HG02981 (cell line): ENCODE measurements at regions not wholly inside any gene's neighbourhood (a gene's known extent, or its start where the extent isn't known, plus 50 kb on each side); places are given as distances from the start of the nearest gene placed in this dataset.

Experiments
- ATAC-seq: cut with Tn5 transposase; IDR thresholded peaks from one replicate; pipeline ENCODE4 v1.9.1; 2021; ENCODE audit warnings: mild to moderate bottlenecking, moderate library complexity; ENCODE audit not compliant: unreplicated experiment

DNA sequence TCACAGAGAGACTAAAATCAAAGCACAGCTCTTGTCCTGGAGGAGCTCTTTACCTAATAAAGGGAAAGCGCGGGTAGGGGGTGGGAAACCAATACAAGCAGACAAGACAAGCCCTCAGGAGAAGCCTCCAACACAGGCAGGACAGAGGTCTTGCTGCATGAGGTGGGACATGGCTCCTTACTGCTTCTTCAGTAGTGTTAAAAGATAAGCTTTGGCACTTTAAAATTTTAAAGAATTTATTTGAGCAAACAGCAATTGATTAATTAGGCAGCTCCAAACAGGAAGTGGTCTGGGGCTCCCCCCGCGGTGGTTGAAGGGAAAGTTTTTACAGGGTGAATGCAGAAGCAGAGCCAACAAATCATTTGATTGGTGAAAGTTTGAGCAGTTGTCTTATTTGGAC is 50.3 kb upstream of the MACC1 start:
- ATAC-seq = no peak

DNA sequence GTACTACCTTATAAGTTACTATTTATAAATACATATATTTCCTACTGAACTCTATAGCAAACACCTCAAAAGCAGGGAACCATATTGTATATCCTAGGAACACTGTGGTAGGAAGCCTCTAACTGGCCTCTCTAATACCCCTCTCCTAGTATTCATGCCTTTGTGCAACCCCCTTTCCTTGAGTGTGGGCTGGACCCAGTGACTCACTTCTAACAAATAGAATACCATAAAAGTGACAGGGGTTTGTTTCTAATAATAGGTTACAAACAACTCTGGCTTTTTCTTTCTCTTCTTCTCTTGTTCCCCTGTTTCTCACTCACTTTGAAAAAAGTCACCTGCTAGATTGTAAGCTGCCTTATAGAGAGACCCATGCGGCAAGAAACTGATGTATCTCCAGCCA is 51.6 kb upstream of the MACC1 start:
- ATAC-seq = no peak

DNA sequence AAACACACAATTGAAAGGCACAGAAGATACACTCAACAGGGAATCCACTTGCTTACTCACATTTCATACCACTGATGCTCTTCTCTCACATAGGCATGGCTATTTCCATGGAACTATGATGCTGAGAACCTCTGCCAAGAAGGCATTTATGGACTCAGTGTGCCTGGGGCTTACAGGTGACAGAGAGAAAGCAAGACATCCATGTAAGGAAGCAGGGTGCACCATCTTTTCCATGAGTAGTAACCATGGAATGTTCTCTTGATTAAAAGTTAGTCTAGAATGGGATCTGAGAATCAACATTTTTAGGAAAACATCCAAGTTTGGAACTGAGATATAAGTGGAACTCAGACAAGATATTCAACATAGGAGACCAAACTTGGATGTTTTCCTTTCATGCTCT is 52.5 kb upstream of the MACC1 start:
- ATAC-seq = no peak

DNA sequence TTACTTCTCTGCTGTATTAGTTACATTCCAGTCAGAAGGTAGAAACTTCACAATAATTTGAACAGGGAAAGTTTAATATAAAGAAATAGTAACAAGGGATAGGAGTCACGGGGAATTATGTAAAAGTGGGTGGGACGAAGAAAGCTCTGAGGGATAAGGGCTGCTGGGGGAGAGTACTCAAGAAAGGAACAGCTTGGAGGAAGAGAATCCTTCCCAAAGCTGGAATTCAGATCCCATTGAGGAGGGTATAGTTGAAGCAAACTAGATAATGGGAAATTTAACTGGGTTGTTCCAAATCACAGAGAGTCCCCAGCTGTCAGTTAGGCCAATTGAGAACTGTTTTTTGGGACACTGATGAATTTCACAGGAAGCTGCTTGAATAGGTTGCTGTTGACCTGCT is 53.2 kb upstream of the MACC1 start:
- no peak for ATAC-seq

DNA sequence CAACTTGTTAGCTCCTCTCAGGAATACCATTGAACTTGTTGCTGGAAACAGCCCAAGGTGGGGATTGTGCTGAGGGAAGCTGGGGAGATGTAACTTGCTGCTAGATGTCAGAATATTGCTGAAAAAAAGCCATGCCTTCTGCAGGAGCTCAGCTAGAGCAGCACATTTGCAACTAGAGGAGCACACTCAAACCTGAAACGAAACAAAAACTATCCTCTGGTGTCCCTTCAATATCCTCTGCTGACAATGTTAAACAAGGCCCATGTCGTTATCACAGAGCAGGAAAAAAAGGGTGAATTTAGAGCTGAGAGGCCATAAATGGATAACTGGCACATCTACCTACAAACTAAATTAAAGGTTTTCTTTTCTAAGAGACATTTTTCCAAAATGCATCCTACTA is 53.7 kb upstream of the MACC1 start:
- peak; percentile 81 for ATAC-seq

DNA sequence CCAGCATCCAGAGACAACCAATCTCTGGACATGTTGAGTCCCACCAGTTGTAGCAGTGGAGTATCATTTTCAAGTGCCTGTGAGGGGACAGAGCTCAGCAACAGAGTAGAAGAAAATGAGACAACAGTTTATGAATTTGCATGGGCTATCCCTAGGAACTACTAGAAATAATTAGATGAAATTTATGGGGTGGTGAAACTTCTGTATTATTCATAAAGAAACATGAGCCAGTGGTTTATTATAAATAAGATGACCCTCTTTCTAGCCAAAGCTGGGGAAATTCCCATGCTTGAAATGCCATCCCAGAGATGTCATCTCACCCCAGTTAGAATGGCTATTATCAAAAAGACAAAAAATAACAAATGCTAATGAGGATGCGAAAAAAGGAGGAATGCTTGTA is 55.1 kb upstream of the ITGB8 start:
- ATAC-seq = no peak

DNA sequence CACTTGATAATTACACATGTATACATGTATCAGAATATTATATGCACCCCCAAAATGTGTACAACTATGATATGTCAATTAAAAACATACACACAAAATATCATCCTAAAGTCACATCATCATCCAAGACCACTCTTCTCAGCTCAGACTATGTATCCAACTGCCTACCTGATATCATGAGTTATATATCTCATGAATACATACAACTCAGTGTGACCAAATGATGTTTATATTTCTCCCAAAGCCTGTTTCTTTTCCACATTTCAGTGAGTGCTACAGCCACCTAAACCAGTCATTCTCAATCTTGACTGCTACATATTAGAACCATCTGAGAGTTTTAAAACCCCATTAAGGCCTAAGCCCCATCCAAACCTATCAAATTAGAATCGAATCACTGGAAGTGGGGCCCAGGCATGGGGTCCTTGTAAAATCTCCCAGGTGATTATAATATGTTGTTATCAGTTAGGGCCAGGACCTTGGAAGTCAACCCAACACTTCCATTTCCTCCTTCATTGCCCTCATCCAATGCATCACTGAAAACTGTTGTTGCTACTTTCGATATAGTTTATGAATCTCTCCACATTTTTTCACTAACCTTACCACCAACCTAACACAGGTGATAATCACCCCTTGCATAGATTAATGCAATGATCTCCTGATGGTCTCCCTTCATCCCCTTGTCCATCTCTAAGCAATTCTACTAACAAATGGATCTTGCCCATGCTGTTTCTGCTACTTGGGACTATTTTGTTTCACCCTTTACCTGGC is 53.8 kb upstream of the ITGB8 start:
- no peak for ATAC-seq

DNA sequence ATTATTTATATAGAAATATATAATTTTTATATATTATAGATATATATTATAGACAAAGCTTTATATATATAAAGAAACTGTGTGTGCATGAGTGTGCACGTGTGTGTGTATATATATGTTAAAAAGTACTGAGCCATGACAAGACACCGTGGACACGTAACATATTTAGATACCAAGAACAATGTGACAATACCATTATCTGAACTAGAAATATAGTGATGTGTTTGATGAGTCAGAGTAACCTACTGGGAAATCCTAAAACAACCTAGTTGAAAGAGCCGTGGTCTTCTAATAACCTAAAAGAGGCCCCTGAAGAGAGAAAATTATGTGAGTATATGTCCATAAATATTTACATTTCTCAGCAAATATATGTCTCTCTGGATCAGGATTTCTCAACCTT is 50.7 kb upstream of the ITGB8 start:
- ATAC-seq = no peak

DNA sequence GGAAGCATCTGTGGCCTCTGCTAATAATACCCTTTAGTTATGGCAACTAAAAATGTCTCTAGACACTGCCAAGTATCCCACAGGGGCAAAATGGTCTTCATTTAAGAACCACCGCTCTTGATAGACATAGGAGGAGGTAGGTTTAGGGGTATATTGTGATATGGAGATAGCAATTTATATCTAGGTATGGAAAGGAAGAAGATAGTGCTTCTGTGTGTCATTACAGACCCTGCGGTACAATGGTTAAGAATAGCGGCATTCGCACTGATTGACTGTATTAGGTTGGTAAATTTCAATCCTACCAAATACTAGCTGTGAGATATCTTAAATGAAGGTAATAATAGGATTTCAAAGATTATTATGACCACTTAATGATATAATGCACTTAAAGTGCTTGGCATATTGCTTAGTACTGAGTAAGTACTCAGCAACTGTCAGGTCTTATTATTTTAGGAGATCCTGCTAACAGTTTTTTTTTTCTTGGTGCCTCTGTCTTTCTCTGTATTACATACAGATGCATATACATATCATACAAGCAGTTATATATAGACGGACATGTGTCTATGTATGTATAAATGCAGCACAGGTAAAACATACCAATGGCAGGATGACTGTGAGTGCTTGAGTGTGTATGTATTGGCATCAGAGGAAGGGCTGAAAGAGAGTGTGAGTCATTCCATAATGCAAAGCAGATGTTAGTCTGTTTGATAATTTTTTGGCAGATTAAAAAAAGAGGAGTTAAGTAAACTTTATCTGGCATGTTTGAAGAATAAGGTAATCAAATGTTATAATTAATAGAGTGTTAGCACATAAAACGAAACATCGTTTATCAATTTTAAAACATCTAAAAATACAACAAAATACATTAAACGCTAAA is 50.0 kb upstream of the ITGB8 start:
- ATAC-seq = no peak
